ENCODE measurements at regions not wholly inside any gene's neighbourhood (a gene's known extent, or its start where the extent isn't known, plus 50 kb on each side); places are given as distances from the start of the nearest gene placed in this dataset.

DNA sequence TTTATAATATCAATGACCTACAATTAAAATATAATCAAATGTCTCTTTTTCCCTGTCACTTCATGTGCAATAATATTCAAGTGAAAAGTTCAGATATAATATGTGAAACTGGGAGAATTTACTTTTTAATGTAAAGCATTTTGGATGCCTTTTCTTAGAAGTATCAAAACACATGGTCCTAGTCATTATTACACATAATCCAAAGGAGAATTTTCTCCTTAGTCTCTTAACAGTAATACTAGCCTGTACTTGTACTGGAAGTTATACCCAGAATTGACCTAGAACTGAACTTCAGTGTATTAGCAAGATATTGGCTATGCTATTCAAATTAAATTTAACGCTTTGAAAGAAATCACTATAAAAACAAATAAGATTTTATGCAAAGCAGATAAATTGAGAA lies 842.6 kb upstream of the MANEA start:
- TF ChIP-seq, protein P1, sequence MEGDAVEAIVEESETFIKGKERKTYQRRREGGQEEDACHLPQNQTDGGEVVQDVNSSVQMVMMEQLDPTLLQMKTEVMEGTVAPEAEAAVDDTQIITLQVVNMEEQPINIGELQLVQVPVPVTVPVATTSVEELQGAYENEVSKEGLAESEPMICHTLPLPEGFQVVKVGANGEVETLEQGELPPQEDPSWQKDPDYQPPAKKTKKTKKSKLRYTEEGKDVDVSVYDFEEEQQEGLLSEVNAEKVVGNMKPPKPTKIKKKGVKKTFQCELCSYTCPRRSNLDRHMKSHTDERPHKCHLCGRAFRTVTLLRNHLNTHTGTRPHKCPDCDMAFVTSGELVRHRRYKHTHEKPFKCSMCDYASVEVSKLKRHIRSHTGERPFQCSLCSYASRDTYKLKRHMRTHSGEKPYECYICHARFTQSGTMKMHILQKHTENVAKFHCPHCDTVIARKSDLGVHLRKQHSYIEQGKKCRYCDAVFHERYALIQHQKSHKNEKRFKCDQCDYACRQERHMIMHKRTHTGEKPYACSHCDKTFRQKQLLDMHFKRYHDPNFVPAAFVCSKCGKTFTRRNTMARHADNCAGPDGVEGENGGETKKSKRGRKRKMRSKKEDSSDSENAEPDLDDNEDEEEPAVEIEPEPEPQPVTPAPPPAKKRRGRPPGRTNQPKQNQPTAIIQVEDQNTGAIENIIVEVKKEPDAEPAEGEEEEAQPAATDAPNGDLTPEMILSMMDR (IDR thresholded peaks at IDR 0.05 in 4 of 5, conservative IDR thresholded peaks at IDR 0.05 in 1 of 5), result no peak
- no peak for TF ChIP-seq POLR2A (IDR thresholded peaks at IDR 0.05)

All from gastrocnemius medialis (tissue), 4 donors.